ENCODE measurements at regions not wholly inside any gene's neighbourhood (a gene's known extent, or its start where the extent isn't known, plus 50 kb on each side); places are given as distances from the start of the nearest gene placed in this dataset.

DNA sequence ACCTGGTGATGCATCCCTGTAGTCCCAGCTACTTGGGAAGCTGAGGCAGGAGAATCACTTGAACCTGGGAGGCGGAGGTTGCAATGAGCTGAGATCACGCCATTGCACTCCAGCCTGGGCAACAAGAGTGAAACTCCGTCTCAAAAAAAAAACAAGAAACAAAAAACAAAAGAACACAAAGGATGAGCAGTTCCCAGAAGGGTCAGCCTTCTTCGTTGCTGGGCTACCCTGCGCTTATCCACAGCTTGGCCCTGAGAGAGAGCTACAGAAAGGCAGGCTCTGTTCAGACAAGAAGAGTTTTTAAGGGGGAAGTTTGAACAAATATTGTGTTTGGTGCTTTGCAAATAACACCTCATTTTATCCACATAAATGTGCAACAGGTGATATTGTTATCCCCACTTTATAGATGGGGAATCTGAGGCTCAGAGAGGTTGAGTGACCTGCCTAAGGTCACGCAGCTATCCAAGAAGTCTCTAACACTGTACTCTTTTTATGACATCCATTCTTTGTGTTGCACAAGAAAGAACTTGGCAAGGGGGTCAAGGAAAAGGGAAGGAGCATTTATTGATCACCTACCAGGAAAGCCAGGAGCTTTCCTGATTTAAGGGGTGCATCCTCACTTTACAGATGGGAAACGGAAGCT is 63.7 kb upstream of the NEURL1B start:
- Histone ChIP-seq H3K27me3 (ENCODE audit: control insufficient read depth, insufficient read depth, low read length) (no peaks in the 10 kb centered on the region), H3K9me3 (ENCODE audit: control insufficient read depth, insufficient read depth, low read depth, low read length) (no peaks in the 10 kb centered on the region), H3K4me1 (ENCODE audit: control insufficient read depth, insufficient read depth, low read length) (no peaks in the 10 kb centered on the region), H3K36me3 (ENCODE audit: control insufficient read depth, insufficient read depth, low read length) (no peaks in the 10 kb centered on the region), H3K4me3 (ENCODE audit: low read depth in 2 of 2, low read length in 2 of 2) (no peak overlapping the region), H3K27ac (ENCODE audit: low read length) (no peak overlapping the region)
- intact Hi-C loops (cut with micrococcal nuclease; ENCODE audit: unreplicated experiment) (no loop called here), in situ Hi-C loops (cut with HindIII; ENCODE audit: low pct_unique_long_range_greater_than_20kb, low sequenced_read_pairs) (no loop called here)
- ChIA-PET CTCF (interaction anchor here (0.5 to 0.6 kb wide), 2 partner anchors 69 to 164 kb away, joined by 7 to 11 read pairs; no protein-coding TSS in a partner anchor), POLR2A (no interaction called here)
- TF ChIP-seq, protein P1, sequence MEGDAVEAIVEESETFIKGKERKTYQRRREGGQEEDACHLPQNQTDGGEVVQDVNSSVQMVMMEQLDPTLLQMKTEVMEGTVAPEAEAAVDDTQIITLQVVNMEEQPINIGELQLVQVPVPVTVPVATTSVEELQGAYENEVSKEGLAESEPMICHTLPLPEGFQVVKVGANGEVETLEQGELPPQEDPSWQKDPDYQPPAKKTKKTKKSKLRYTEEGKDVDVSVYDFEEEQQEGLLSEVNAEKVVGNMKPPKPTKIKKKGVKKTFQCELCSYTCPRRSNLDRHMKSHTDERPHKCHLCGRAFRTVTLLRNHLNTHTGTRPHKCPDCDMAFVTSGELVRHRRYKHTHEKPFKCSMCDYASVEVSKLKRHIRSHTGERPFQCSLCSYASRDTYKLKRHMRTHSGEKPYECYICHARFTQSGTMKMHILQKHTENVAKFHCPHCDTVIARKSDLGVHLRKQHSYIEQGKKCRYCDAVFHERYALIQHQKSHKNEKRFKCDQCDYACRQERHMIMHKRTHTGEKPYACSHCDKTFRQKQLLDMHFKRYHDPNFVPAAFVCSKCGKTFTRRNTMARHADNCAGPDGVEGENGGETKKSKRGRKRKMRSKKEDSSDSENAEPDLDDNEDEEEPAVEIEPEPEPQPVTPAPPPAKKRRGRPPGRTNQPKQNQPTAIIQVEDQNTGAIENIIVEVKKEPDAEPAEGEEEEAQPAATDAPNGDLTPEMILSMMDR (IDR thresholded peaks at IDR 0.05), result no peak
- TF ChIP-seq, protein P2, sequence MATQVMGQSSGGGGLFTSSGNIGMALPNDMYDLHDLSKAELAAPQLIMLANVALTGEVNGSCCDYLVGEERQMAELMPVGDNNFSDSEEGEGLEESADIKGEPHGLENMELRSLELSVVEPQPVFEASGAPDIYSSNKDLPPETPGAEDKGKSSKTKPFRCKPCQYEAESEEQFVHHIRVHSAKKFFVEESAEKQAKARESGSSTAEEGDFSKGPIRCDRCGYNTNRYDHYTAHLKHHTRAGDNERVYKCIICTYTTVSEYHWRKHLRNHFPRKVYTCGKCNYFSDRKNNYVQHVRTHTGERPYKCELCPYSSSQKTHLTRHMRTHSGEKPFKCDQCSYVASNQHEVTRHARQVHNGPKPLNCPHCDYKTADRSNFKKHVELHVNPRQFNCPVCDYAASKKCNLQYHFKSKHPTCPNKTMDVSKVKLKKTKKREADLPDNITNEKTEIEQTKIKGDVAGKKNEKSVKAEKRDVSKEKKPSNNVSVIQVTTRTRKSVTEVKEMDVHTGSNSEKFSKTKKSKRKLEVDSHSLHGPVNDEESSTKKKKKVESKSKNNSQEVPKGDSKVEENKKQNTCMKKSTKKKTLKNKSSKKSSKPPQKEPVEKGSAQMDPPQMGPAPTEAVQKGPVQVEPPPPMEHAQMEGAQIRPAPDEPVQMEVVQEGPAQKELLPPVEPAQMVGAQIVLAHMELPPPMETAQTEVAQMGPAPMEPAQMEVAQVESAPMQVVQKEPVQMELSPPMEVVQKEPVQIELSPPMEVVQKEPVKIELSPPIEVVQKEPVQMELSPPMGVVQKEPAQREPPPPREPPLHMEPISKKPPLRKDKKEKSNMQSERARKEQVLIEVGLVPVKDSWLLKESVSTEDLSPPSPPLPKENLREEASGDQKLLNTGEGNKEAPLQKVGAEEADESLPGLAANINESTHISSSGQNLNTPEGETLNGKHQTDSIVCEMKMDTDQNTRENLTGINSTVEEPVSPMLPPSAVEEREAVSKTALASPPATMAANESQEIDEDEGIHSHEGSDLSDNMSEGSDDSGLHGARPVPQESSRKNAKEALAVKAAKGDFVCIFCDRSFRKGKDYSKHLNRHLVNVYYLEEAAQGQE (IDR thresholded peaks at IDR 0.05; ENCODE audit: insufficient read depth in 1 of 2, low read depth in 2 of 2, low read length in 1 of 2), result no peak
- TF ChIP-seq SIN3A (IDR thresholded peaks at IDR 0.05; ENCODE audit: borderline replicate concordance, insufficient read depth, low read depth, low read length) (no peak), TCF7L2 (IDR thresholded peaks at IDR 0.05; ENCODE audit: low read depth, low read length) (no peak), POLR2AphosphoS5 (IDR thresholded peaks at IDR 0.05; ENCODE audit: low read depth, low read length) (no peak)
- ATAC-seq, result no peak
- no peak for DNase-seq (ENCODE audit: low read depth, low spot score)
- BruUV-seq (replicated peaks), result no TSS peak

DNA sequence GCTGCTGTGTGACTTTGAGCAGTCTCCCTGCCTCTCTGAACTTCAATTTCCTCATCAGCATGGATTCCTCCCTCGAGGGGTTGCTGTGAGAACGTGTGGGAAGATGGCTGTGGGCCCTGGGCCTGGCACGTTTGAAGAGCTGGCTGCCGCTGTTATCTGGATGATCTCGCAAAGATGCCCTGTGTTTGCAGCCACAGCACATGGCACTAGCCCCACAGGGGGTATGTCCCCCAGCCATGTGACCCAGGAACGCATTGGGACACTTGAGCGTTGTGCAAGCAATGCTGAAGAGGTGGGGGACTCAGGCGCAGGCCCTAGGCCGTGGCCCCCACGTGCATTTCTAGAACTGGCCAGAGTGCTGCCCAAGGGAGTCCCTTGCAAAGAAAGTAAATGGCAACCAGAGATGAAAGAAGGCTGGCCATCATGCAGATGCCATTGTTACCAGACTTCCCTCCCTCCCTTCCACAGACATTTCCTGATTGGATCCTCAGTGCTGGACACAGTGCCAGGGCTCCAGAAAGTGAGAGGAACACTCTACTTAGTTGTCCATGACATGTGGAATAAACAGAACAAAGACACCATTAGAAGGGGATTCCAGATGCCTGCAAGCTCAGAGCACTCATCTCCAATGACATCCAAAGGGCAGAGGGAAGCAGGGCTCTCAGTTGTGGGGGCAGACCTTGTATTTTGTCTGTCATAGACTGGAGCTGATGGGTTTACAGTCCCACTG is 65.1 kb upstream of the NEURL1B start:
- intact Hi-C loops (cut with micrococcal nuclease; ENCODE audit: unreplicated experiment) (no loop called here), in situ Hi-C loops (cut with HindIII; ENCODE audit: low pct_unique_long_range_greater_than_20kb, low sequenced_read_pairs) (no loop called here)
- POLR2A ChIA-PET, result no interaction called here
- H3K27me3 ChIP-seq (ENCODE audit: control insufficient read depth, insufficient read depth, low read length), result no peaks in the 10 kb centered on the region
- no peak overlapping the region for H3K27ac ChIP-seq (ENCODE audit: low read length)
- ATAC-seq, result no peak
- H3K9me3 ChIP-seq (ENCODE audit: control insufficient read depth, insufficient read depth, low read depth, low read length), result no peaks in the 10 kb centered on the region
- no peaks in the 10 kb centered on the region for H3K4me1 ChIP-seq (ENCODE audit: control insufficient read depth, insufficient read depth, low read length)
- no peak for DNase-seq (ENCODE audit: low read depth, low spot score)
- TF ChIP-seq SIN3A (IDR thresholded peaks at IDR 0.05; ENCODE audit: borderline replicate concordance, insufficient read depth, low read depth, low read length), result no peak
- TF ChIP-seq, protein P2 (IDR thresholded peaks at IDR 0.05; ENCODE audit: insufficient read depth in 1 of 2, low read depth in 2 of 2, low read length in 1 of 2), result no peak
- no peak for TF ChIP-seq TCF7L2 (IDR thresholded peaks at IDR 0.05; ENCODE audit: low read depth, low read length)
- TF ChIP-seq POLR2AphosphoS5 (IDR thresholded peaks at IDR 0.05; ENCODE audit: low read depth, low read length), result no peak
- TF ChIP-seq, protein P1 (IDR thresholded peaks at IDR 0.05), result no peak
- no TSS peak for BruUV-seq (replicated peaks)
- no peak overlapping the region for H3K4me3 ChIP-seq (ENCODE audit: low read depth in 2 of 2, low read length in 2 of 2)
- CTCF ChIA-PET, result no interaction called here
- no peaks in the 10 kb centered on the region for H3K36me3 ChIP-seq (ENCODE audit: control insufficient read depth, insufficient read depth, low read length)

Data from Panc1 (cell line).